ENCODE measurements at regions not wholly inside any gene's neighbourhood (a gene's known extent, or its start where the extent isn't known, plus 50 kb on each side); places are given as distances from the start of the nearest gene placed in this dataset.

GRCh38 chr16:13645601-13646245 lies 274.2 kb upstream of the ERCC4 start:
- no peaks in the 10 kb centered on the region for H3K4me1 ChIP-seq
- H3K27me3 ChIP-seq, result no peaks in the 10 kb centered on the region
- ATAC-seq (ENCODE audit: low FRiP score in 2 of 2), result no peak
- H3K9me3 ChIP-seq, result no peaks in the 10 kb centered on the region
- TF ChIP-seq POLR2AphosphoS5 (IDR thresholded peaks at IDR 0.05) (no peak), CTCF (IDR thresholded peaks at IDR 0.05) (no peak), POLR2A (IDR thresholded peaks at IDR 0.05) (no peak), EP300 (IDR thresholded peaks at IDR 0.05) (no peak)
- no peak overlapping the region for H3K4me3 ChIP-seq
- H3K27ac ChIP-seq, result no peak overlapping the region
- WGBS, 2 donors, result 25 to 40% methylated on average over 6 of the region's 6 CpGs
- no peaks in the 10 kb centered on the region for H3K36me3 ChIP-seq
- DNase-seq, result no peak

GRCh38 chr16:13660807-13661206 lies 259.1 kb upstream of the ERCC4 start:
- TF ChIP-seq POLR2AphosphoS5 (IDR thresholded peaks at IDR 0.05) (no peak), CTCF (IDR thresholded peaks at IDR 0.05) (no peak), EP300 (IDR thresholded peaks at IDR 0.05) (no peak), POLR2A (IDR thresholded peaks at IDR 0.05) (no peak)
- Histone ChIP-seq H3K4me1 (no peaks in the 10 kb centered on the region), H3K36me3 (no peaks in the 10 kb centered on the region), H3K27ac (no peak overlapping the region), H3K9me3 (no peaks in the 10 kb centered on the region), H3K4me3 (no peak overlapping the region), H3K27me3 (no peaks in the 10 kb centered on the region)
- DNase-seq, result no peak
- 87 to 88% methylated on average over 8 of the region's 8 CpGs for WGBS, 2 donors
- no peak for ATAC-seq (ENCODE audit: low FRiP score in 2 of 2)

GRCh38 chr16:13665876-13666275 lies 254.1 kb upstream of the ERCC4 start:
- 0 to 17% methylated on average over 1 of the region's 1 CpG for WGBS, 2 donors
- Histone ChIP-seq H3K36me3 (no peaks in the 10 kb centered on the region), H3K27ac (no peak overlapping the region), H3K4me3 (no peak overlapping the region), H3K27me3 (no peaks in the 10 kb centered on the region), H3K4me1 (no peaks in the 10 kb centered on the region), H3K9me3 (no peaks in the 10 kb centered on the region)
- ATAC-seq (ENCODE audit: low FRiP score in 2 of 2) (no peak), DNase-seq (no peak)
- TF ChIP-seq POLR2AphosphoS5 (IDR thresholded peaks at IDR 0.05) (no peak), CTCF (IDR thresholded peaks at IDR 0.05) (no peak), EP300 (IDR thresholded peaks at IDR 0.05) (no peak), POLR2A (IDR thresholded peaks at IDR 0.05) (no peak)

- H3K36me3 ChIP-seq, result no peaks in the 10 kb centered on the region
- ATAC-seq (ENCODE audit: low FRiP score in 2 of 2), result no peak
- no peaks in the 10 kb centered on the region for H3K9me3 ChIP-seq
- DNase-seq, result no peak
- no peaks in the 10 kb centered on the region for H3K27me3 ChIP-seq
- H3K4me3 ChIP-seq, result no peak overlapping the region
- no peak overlapping the region for H3K27ac ChIP-seq
- TF ChIP-seq CTCF (IDR thresholded peaks at IDR 0.05), result no peak
- TF ChIP-seq POLR2AphosphoS5 (IDR thresholded peaks at IDR 0.05), result no peak
- no peak for TF ChIP-seq EP300 (IDR thresholded peaks at IDR 0.05)
- TF ChIP-seq POLR2A (IDR thresholded peaks at IDR 0.05), result no peak
- H3K4me1 ChIP-seq, result no peaks in the 10 kb centered on the region
- 81 to 82% methylated on average over 3 of the region's 3 CpGs for WGBS, 2 donors
Measured at GRCh38 chr16:13672196-13672595, 247.8 kb upstream of the ERCC4 start.

All from upper lobe of left lung (tissue), 6 donors.